GM23248 (cell line): ENCODE measurements at regions not wholly inside any gene's neighbourhood (a gene's known extent, or its start where the extent isn't known, plus 50 kb on each side); places are given as distances from the start of the nearest gene placed in this dataset.

Experiments
- DNase-seq: peaks from one replicate; pipeline ENCODE4 v3.0.0-alpha.2; 2015
- H2AFZ ChIP-seq: fragments of 200-600 bp; sonication (generic); 2 replicates; pipeline ENCODE4 v1.6.1; 2016; ENCODE audit warnings: antibody characterized with exemption
- H3F3A ChIP-seq: fragments of 200-600 bp; sonication (generic); 2 replicates; pipeline ENCODE4 v1.6.1; 2016; ENCODE audit warnings: mild to moderate bottlenecking, antibody characterized with exemption, mixed run types; ENCODE audit not compliant: insufficient read depth
- H3K27ac ChIP-seq: fragments of 200-600 bp; sonication (generic); 2 replicates; pipeline ENCODE4 v1.5.1; 2016; ENCODE audit warnings: mild to moderate bottlenecking
- H3K27me3 ChIP-seq: fragments of 200-600 bp; sonication (generic); replicated peaks from 2 replicates; pipeline ENCODE4 v1.6.1; 2016; ENCODE audit warnings: mild to moderate bottlenecking; ENCODE audit not compliant: insufficient read depth
- H3K36me3 ChIP-seq: fragments of 200-600 bp; sonication (generic); 2 replicates; pipeline ENCODE4 v1.6.1; 2016; ENCODE audit warnings: low read depth, mild to moderate bottlenecking
- H3K4me1 ChIP-seq: fragments of 200-600 bp; sonication (generic); 2 replicates; pipeline ENCODE4 v1.6.1; 2016; ENCODE audit warnings: mild to moderate bottlenecking; ENCODE audit not compliant: insufficient read depth
- H3K4me2 ChIP-seq: fragments of 200-600 bp; sonication (generic); one replicate; pipeline ENCODE4 v1.6.1; 2016; ENCODE audit warnings: mild to moderate bottlenecking; ENCODE audit not compliant: unreplicated experiment
- H3K4me3 ChIP-seq: fragments of 200-600 bp; sonication (generic); 2 replicates; pipeline ENCODE4 v1.5.1; 2016; ENCODE audit warnings: mild to moderate bottlenecking
- H3K79me2 ChIP-seq: fragments of 200-600 bp; sonication (generic); 2 replicates; pipeline ENCODE4 v1.6.1; 2016; ENCODE audit warnings: mild to moderate bottlenecking; ENCODE audit not compliant: insufficient read depth
- H3K9ac ChIP-seq: fragments of 200-600 bp; sonication (generic); 2 replicates; pipeline ENCODE4 v1.6.1; 2016; ENCODE audit warnings: mild to moderate bottlenecking
- H3K9me2 ChIP-seq: fragments of 200-600 bp; sonication (generic); 2 replicates; pipeline ENCODE4 v1.6.1; 2016; ENCODE audit warnings: mixed run types, mild to moderate bottlenecking, moderate library complexity; ENCODE audit not compliant: insufficient read depth
- H3K9me3 ChIP-seq: fragments of 200-600 bp; sonication (generic); one replicate; pipeline ENCODE4 v1.6.1; 2017; ENCODE audit warnings: low read depth
- H4K20me1 ChIP-seq: fragments of 200-600 bp; sonication (generic); 2 replicates; pipeline ENCODE4 v1.6.0; 2016; ENCODE audit not compliant: insufficient read depth
- EZH2 ChIP-seq: fragments of 200-600 bp; sonication (generic); IDR thresholded peaks from 2 replicates; pipeline ENCODE4 v1.6.1; 2018; ENCODE audit warnings: antibody characterized with exemption, mild to moderate bottlenecking; ENCODE audit not compliant: insufficient read depth, poor library complexity, severe bottlenecking
- EZH2phosphoT487 ChIP-seq: fragments of 200-600 bp; sonication (generic); IDR thresholded peaks from 2 replicates; pipeline ENCODE4 v1.6.1; 2018; ENCODE audit warnings: antibody characterized with exemption, moderate library complexity, mild to moderate bottlenecking, low read depth; ENCODE audit not compliant: insufficient read depth
- WGBS, 2 experiments: methylation state at CpG; one replicate each; pipeline ENCODE4 v1.1.6; 2015 to 2017; ENCODE audit warnings: low lambda C conversion rate in 2 of 2, low coverage in 1 of 2; ENCODE audit errors: missing lambda C conversion rate in 2 of 2; 5-methylcytosine and 5-hydroxymethylcytosine counted together
- in situ Hi-C: fragments of 300-500 bp; cut with MboI; formaldehyde crosslinking; loops from 2 replicates; pipeline ENCODE4 v1.15.0; 2020

DNA sequence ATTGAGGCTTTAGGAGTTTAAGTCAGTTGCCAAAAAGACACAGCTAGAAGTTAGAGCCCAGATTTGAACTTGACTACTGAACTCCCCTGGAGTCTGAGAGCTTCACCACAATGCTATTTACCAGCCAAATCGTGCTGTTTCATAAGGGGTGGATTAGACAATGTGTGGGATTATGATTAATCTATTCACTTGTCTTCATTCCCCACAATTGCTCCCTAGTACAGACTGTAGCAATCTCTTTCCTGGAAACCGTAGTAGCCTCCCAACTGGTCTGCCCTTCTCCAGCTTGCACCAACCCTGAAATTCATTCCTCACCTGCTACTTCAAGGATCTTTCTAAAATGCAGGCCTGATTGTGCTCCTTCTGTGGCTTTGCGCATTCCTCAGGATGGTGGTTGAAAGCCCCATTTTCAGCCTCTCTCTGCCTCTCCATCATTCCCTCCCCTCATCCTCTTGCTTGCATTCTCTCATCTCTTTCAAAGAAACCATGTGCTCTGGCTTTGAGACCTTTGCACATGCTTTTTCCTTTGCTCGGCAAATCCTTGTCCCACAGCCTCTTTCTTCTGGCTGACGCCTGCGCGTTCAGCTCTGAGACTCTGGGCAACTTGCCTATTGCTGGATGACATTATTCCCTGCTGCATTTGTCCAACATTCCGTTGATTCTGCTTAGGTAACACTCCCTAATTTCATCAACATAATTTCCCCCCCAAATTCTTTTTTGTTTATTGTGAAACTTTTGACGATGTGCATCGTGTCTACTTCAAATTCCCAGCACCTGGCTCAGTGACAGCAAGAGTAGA, 145.1 kb downstream of the ADRA2A start:
- Histone ChIP-seq H3F3A (no peaks in the 10 kb centered on the region), H3K27ac (no peak overlapping the region), H3K9me2 (no peaks in the 10 kb centered on the region), H3K79me2 (no peaks in the 10 kb centered on the region), H3K4me3 (no peak overlapping the region), H3K4me1 (no peaks in the 10 kb centered on the region), H3K4me2 (no peak overlapping the region), H3K9me3 (no peaks in the 10 kb centered on the region), H3K9ac (no peak overlapping the region), H2AFZ (no peak overlapping the region), H3K27me3 (no peaks in the 10 kb centered on the region; the same call in 1 of the 2 replicates), H4K20me1 (no peaks in the 10 kb centered on the region), H3K36me3 (no peaks in the 10 kb centered on the region)
- WGBS, 2 experiments, result 42 to 44% methylated on average over 10 of the region's 10 CpGs
- TF ChIP-seq EZH2phosphoT487 (no peak), EZH2 (no peak)
- peak; percentile 29 for DNase-seq
- in situ Hi-C loops, result no loop called here

DNA sequence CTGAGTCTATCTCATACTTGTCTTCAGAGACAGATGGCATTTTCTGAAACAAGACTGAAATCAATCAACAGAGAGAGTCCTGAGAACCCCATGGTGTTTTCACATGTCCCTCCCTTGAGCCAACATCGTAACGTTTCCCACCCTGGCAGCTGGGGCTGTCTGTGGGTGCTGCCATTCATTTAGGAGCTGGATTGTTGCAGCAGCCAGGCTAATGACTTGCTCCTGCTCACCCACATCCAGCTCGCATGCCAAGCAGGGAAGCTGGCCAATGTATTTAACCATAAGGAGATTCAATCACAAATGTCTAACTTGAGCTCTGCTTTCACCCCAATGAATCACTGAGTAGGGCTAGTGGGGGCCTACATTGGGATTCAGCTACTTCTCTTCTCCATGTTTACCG, 146.1 kb downstream of the ADRA2A start:
- 45 to 58% methylated on average over 4 of the region's 4 CpGs for WGBS, 2 experiments

DNA sequence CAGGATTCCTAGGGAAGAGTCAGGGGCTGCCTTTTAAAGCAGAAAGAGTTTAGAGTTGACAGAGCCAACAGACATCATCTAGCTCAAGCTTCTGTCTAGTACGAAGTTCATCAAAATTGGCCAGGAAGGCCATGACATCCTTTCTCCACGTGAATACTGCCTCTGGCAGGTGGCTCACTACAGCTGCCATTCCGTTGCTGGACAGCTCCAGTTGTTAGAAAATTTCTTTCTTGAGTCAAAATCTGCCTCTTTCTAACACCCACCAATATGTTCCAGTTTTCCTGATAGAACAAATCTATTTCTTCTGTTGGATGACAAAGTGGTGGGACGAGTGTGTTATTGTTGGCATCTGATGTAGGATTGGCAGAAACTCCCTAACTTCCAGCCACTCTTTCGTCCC, 154.9 kb downstream of the ADRA2A start:
- H2AFZ ChIP-seq, result no peak overlapping the region
- DNase-seq, result no peak
- in situ Hi-C loops, result no loop called here
- no peak overlapping the region for H3K9ac ChIP-seq
- no peak overlapping the region for H3K4me3 ChIP-seq
- no peaks in the 10 kb centered on the region for H3K9me2 ChIP-seq
- H3K27ac ChIP-seq, result no peak overlapping the region
- H3K36me3 ChIP-seq, result no peaks in the 10 kb centered on the region
- no peaks in the 10 kb centered on the region for H3K27me3 ChIP-seq
- H3K9me3 ChIP-seq, result no peaks in the 10 kb centered on the region
- H4K20me1 ChIP-seq, result no peaks in the 10 kb centered on the region
- H3K79me2 ChIP-seq, result no peaks in the 10 kb centered on the region
- TF ChIP-seq EZH2 (no peak), EZH2phosphoT487 (no peak)
- no peaks in the 10 kb centered on the region for H3F3A ChIP-seq
- H3K4me1 ChIP-seq, result no peaks in the 10 kb centered on the region
- 4 to 7% methylated on average over 5 of the region's 5 CpGs for WGBS, 2 experiments
- no peak overlapping the region for H3K4me2 ChIP-seq

More for the DNA sequence above, 146.1 kb downstream of the ADRA2A start:
- H3K9me3 ChIP-seq, result no peaks in the 10 kb centered on the region
- H3K4me3 ChIP-seq, result no peak overlapping the region
- no peak overlapping the region for H3K4me2 ChIP-seq
- no peak for TF ChIP-seq EZH2phosphoT487
- TF ChIP-seq EZH2, result no peak
- H3K27me3 ChIP-seq, result no peaks in the 10 kb centered on the region; the same call in 1 of the 2 replicates
- H3K9ac ChIP-seq, result no peak overlapping the region
- no peaks in the 10 kb centered on the region for H3F3A ChIP-seq
- no peaks in the 10 kb centered on the region for H4K20me1 ChIP-seq
- H3K9me2 ChIP-seq, result no peaks in the 10 kb centered on the region
- H3K4me1 ChIP-seq, result no peaks in the 10 kb centered on the region
- no peaks in the 10 kb centered on the region for H3K36me3 ChIP-seq
- no peak overlapping the region for H3K27ac ChIP-seq
- in situ Hi-C loops, result no loop called here
- no peak overlapping the region for H2AFZ ChIP-seq
- H3K79me2 ChIP-seq, result no peaks in the 10 kb centered on the region
- no peak for DNase-seq

GRCh38 chr10:111233439-111233838, 156.6 kb downstream of the ADRA2A start:
- Histone ChIP-seq H3F3A (no peaks in the 10 kb centered on the region), H3K9ac (no peak overlapping the region), H3K27ac (no peak overlapping the region), H3K27me3 (no peaks in the 10 kb centered on the region), H3K9me2 (no peaks in the 10 kb centered on the region), H3K4me1 (no peaks in the 10 kb centered on the region), H3K4me3 (no peak overlapping the region), H3K79me2 (no peaks in the 10 kb centered on the region), H3K9me3 (no peaks in the 10 kb centered on the region), H3K4me2 (no peak overlapping the region), H4K20me1 (no peaks in the 10 kb centered on the region), H2AFZ (no peak overlapping the region), H3K36me3 (no peaks in the 10 kb centered on the region)
- in situ Hi-C loops, result no loop called here
- no peak for TF ChIP-seq EZH2
- TF ChIP-seq EZH2phosphoT487, result no peak
- WGBS, 2 experiments, result 15 to 21% methylated on average over 1 of the region's 1 CpG
- peak; percentile 57 for DNase-seq
